SW 1271 (cell line): ENCODE measurements at regions not wholly inside any gene's neighbourhood (a gene's known extent, or its start where the extent isn't known, plus 50 kb on each side); places are given as distances from the start of the nearest gene placed in this dataset.

Source experiments
- DNase-seq, 2 experiments: peaks; one replicate each; lab custom pipeline; 2025; lab: John Stamatoyannopoulos, UW

DNA sequence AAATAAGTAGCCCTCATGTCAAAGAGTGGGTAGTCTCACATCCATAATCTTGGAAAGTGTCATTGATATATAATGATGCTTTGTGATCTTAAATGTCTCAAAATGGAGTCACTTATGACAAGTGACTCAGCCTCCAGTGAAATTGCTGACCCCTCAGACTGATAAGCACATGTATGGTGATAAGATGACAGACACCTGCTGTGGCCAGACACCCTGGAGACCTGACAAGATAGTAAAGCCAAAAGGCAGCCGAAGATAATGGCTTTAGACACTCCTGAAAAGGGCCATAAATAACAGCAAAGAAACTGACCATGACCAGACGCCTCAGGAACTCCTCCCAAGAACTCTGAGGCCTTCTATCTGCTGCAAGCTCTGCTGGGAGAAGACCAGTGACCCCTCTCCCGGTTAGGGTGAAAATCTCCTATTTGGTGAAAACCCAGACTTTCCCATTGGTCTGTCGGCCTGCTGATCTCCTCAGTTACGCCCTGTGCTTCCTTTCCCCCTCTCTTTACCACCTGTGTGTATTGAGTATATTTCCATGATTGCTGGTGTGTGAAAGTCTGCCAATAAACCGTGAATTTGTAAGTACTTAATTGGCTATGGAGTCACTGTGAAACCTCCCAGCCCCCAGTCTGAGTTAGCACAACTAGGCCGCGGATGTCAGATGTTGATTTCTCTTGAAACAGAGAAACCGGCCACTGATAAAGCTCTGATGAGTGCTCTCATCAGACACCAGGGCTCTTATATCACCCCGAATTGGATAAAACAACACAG lies 226.7 kb upstream of the MYOCD start:
- no peak for DNase-seq

DNA sequence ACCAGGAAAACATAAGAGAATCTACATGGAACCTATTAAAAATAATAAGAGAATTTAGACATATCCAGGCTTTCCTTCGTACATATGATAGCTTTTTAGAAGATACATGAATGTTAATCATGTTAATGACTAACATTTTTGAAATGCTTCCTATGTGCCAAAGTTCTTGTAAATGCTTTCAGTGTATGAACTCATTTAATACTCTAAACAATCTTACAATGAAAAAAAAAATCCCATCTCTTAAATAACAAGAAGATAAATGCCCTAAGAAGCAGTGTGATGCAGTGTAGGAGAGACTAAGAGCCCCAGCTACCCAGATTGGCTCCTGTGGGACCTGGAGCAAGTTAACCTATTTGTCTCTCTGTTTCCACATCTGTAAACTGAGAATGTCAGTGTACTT lies 220.4 kb upstream of the MYOCD start:
- DNase-seq = no peak

- DNase-seq = no peak
Observed at GRCh38 chr17:12457493-12457892, 208.2 kb upstream of the MYOCD start.

- DNase-seq = no peak
Observed at GRCh38 chr17:12459736-12460135, 206.0 kb upstream of the MYOCD start.

- no peak for DNase-seq
Observed at GRCh38 chr17:12463102-12463501, 202.6 kb upstream of the MYOCD start.

GRCh38 chr17:12472252-12473173 lies 193.2 kb upstream of the MYOCD start:
- no peak for DNase-seq

DNA sequence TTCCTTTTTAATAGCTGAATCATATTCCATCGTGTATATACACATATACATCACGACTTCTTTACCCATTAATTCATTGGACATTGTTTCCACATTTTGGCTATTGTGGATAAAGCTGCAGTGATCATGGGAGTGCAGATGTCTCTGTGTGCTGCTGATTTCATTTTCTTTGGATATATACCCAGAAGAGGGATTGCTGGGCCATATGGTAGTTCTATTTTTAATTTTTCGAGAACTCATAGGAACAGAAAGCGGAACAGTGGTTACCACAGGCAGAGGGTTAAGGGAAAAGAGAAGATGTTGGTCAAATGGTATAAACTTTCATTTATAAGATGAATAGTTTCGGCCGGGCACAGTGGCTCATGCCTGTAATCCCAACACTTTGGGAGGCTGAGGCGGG lies 187.4 kb upstream of the MYOCD start:
- DNase-seq = no peak

DNA sequence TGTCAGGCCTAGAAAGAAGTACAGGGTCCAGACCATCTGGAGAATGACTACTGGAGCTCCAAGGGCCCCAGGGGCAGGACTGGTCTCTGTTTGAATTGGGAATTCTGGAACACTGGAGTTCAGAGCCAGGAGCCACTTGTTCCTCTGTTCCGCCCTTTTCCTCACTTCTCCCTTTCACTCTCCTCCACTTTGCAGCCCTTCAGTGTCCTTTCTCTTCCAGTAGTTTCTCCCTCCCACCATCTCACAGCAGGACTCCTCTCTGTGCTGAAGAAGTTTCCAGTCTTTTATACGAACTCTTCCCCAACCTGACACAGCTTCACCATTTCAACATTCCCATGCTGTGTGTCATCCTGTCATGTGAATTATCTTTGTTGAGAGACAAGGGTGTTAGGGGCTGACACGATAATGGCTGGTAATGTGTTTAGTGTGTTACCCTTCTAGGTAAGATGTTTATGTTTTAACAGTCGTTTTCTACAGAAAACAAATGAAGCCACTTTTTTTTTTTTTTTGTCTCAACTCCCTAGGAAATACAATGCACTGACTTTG lies 180.3 kb upstream of the MYOCD start:
- DNase-seq = no peak

GRCh38 chr17:12489325-12489724 lies 176.4 kb upstream of the MYOCD start:
- no peak for DNase-seq

DNA sequence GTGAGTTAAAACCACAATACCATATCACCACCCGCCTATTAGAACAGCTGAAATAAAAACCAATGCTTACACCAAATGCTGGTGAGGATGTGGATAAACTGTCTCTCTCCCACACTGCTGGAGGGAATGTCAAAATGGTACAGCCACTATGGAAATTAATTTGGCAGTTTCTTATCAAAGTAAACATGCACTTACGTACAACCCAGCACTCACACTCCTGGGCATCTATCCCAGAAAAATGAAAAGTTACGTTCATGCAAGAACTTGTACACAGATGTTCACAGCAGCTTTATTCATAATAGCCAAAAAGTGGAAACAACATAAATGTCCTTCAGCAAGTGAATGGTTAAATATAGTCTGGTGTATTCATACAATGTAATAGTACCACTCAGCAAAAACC lies 173.2 kb upstream of the MYOCD start:
- DNase-seq = no peak

DNA sequence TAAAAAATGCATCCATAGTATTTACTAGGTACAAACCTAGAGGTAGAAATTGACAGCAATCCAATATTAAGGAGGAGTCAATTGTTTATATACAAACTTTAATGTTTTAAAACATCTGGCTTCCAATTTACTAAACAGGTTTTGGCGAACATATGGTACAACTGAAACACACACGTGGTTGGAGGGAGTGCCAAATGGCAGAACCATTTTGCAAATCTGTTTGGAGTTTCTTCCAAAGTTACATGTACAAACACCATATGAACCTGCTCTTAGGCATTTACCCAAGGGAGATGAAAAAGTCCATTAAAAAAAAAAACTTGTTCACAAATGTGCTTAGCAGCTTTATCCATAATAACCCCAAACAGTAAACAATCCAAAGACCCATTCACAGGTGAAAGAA lies 159.8 kb upstream of the MYOCD start:
- DNase-seq = no peak

DNA sequence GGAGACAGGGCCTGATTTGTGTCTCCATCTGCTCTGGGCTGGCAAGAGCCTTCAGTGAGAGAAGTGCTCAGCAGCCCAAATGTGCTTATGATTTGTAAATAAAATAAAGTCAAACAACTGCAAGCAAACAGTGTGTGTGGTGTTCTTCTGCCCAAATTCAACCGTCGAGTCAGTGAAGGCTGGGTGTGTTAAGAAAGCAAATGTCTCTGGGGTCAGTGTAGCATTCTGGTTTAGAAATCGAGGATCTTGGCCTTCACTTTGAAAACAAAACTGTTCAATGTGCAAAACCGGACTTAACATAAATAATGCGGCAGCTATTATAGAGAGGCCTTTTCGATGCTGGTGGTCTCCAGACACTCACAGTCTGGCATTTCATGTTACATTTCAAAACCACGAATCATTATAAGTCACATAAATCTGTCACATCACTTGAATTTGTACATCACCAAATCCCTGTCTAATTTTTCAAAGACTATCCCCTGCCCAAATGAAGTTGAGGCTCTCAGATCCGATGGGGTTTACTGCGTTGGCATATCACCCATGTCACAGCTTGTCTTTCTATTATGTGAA lies 158.6 kb upstream of the MYOCD start:
- DNase-seq = no peak

DNA sequence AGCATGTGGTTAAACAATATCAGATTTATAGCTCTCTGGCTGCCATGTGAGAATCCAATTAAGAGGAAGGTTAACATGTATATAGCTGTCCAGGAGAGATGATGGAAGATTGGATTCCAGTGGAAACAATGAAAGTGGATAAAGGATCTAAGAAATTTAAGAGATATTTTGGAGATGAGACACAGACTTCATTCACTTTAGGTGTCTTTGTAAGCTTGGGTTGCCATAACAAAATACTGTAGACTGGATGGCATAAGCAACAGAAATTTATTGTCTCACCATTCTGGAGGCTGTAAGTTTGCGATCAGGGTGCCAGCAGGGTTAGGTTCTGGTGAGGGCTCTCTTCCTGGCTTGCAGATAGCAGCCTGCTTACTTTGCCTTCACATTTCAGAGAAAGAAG lies 155.9 kb upstream of the MYOCD start:
- DNase-seq = no peak

- DNase-seq = no peak
Observed at GRCh38 chr17:12510535-12510934, 155.2 kb upstream of the MYOCD start.

DNA sequence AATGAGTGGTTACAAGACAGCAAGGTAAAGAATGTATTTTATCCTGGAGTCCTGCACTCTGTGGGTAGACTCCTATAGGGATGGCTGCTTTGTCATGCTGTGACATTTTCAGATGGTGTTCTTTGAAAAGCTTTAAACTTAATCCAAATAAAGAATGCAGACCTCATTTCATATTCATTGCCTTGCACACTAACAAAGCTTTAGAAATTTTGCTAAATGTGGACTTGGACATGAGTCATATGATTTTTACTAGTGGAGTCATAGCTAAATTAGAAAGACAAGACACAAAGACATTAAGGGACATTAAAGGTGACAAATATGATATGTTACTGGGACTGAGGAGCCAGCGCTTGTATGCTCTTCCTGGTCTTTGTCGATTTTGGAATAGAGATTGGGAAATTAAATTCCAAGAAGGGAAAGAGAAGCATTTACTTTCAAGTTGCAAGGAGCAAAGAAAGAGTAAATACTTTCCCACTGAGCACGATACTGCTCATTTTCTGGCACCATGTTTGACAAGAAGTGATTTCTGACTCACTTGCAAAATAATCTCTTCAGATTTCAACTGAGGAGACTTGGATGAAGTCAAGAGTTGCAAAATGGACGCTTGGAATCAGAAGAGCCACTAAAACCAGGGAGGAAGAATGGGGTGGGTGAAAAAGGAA lies 152.9 kb upstream of the MYOCD start:
- no peak for DNase-seq

DNA sequence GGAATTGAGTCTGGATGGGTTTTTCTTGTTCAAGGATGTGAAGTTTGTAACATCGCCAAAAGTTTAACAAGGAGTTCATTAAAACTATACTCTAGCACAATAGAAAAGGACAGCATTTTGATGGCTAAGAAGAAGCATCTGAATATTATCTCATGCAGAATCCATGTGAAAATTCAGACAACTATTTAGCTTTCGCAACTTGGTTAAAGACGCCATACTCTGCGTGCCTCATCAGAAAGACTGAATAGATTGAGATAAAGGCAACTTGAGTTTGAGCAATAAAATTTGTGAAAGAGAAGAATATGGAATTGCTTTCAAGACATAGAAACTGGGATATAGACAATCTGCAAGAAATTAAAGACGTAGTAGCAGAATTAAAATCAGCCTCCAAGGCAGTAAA lies 151.1 kb upstream of the MYOCD start:
- DNase-seq = no peak

- no peak for DNase-seq
Observed at GRCh38 chr17:12519956-12520594, 145.6 kb upstream of the MYOCD start.

GRCh38 chr17:12521416-12521815 lies 144.3 kb upstream of the MYOCD start:
- DNase-seq = no peak

GRCh38 chr17:12522336-12522735 lies 143.4 kb upstream of the MYOCD start:
- no peak for DNase-seq

- no peak for DNase-seq
Observed at GRCh38 chr17:12522743-12523183, 142.9 kb upstream of the MYOCD start.

DNA sequence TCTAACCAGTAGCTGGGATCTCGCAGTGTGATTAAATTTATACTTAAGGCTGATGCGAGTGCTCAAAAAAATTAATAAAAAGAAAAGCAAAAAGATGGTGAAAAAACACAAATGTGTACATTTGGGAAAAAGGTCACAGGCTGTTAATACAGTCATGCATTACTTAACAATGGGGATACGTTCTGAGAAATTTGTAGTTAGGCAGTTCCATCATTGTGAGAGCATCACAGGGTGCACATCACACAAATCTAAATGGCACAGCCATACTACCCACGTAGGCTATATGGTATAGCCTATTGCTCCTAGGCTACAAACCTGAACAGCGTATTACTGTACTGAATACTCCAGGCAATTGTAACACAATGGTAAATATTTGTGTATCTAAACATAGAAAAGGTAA lies 142.4 kb upstream of the MYOCD start:
- DNase-seq = no peak

DNA sequence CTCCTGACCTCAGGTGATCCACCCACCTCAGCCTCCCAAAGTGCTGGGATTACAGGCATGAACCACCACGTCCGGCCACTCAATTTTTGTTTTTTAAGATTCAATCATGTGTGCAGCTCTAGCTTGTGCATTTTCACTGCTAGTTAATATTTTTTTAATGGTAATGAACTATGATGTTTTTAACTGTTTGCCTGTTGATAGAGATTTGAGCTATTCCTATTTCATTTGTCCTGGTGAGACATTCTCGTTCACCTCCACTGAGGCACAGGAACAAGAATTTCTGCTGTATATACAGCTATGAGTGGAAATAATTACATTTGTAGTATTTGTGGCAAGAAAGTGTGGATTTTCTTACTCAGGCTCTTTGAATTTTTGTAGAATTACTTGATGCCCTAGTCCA lies 137.7 kb upstream of the MYOCD start:
- no peak for DNase-seq
